Esophagus muscularis mucosa (tissue), 4 donors: ENCODE measurements at regions not wholly inside any gene's neighbourhood (a gene's known extent, or its start where the extent isn't known, plus 50 kb on each side); places are given as distances from the start of the nearest gene placed in this dataset.

ENCODE experiments used
- DNase-seq: peaks from one replicate; pipeline ENCODE4 v3.0.0-alpha.2; 2017; ENCODE audit errors: extremely low spot score
- H3K27ac ChIP-seq, 4 donors: fragments of 200-600 bp; sonication (generic); replicated peaks in 1 of 4; 1 replicate in 3 of 4; 2 replicates in 1 of 4; pipeline ENCODE4 v1.5.1; 2016 to 2019; ENCODE audit warnings: mild to moderate bottlenecking in 1 of 4
- H3K27me3 ChIP-seq, 4 donors: fragments of 200-600 bp; sonication (generic); one replicate each; pipeline versions ENCODE4 v1.5.1 to v1.6.0; 2016 to 2019
- H3K36me3 ChIP-seq, 4 donors: fragments of 200-600 bp; sonication (generic); one replicate each; pipeline ENCODE4 v1.5.1; 2016 to 2019
- H3K4me1 ChIP-seq, 4 donors: fragments of 200-600 bp; sonication (generic); one replicate each; pipeline ENCODE4 v1.5.1; 2016 to 2019
- H3K4me3 ChIP-seq, 4 donors: fragments of 200-600 bp; sonication (generic); 1 replicate in 2 of 4; 2 replicates in 2 of 4; pipeline ENCODE4 v1.5.1; 2016 to 2019; ENCODE audit warnings: mild to moderate bottlenecking in 4 of 4, moderate library complexity in 1 of 4
- H3K9me3 ChIP-seq, 4 donors: fragments of 200-600 bp; sonication (generic); 1 replicate in 3 of 4; 2 replicates in 1 of 4; pipeline ENCODE4 v1.5.1; 2016 to 2019
- EP300 ChIP-seq: sonication (generic); formaldehyde crosslinking; IDR thresholded peaks from one replicate; pipeline ENCODE4 v1.6.1; 2017; ENCODE audit warnings: antibody characterized with exemption
- POLR2A ChIP-seq: fragments of 450-650 bp; IDR thresholded peaks from one replicate; pipeline ENCODE4 v1.6.1; 2017; ENCODE audit warnings: antibody characterized with exemption, moderate library complexity, mild to moderate bottlenecking, low read depth
- POLR2AphosphoS5 ChIP-seq, 2 donors: sonication (generic); formaldehyde crosslinking; IDR thresholded peaks; one replicate each; pipeline ENCODE4 v1.6.1; 2017; ENCODE audit warnings: antibody characterized with exemption in 2 of 2
- WGBS: methylation state at CpG from one replicate; pipeline ENCODE4 v1.1.5; 2018; 5-methylcytosine and 5-hydroxymethylcytosine counted together
- intact Hi-C: fragments of 100-400 bp; cut with DNase I; formaldehyde crosslinking; loops from one replicate; pipeline ENCODE4 v1.15.1; 2023
- TF ChIP-seq, protein P1 (sequence below), 3 experiments: fragments of 200-600 bp in 2 of 3; fragments of 450-650 bp in 1 of 3; sonication (generic) in 2 of 3; IDR thresholded peaks; one replicate each; pipeline ENCODE4 v1.5.1; 2017 to 2019; ENCODE audit warnings: antibody characterized with exemption in 3 of 3, mild to moderate bottlenecking in 2 of 3, moderate library complexity in 1 of 3

DNA sequence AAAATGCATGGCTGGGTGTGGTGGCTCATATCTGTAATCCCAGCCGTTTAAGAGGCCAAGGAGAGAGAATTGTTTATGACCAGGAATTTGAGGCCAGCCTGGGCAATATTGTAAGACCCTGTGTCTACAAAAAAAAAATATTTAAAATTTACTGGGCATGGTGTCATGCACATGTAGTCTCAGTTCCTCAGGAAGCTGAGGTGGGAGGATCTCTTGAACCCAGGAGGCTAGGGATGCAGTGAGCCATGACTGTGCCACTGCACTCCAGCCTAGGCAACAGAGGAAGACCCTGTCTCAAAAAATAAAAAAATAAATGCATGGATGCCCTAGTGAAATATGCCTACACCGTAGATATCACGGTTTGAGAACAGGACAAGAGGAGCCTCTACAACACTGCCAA, 1331.2 kb upstream of the B3GALT2 start:
- H3K27ac ChIP-seq, result no peak overlapping the region
- no peaks in the 10 kb centered on the region for H3K4me1 ChIP-seq
- H3K36me3 ChIP-seq, result no peaks in the 10 kb centered on the region
- no peak for DNase-seq
- H3K9me3 ChIP-seq, result no peaks in the 10 kb centered on the region
- no peak overlapping the region for H3K4me3 ChIP-seq
- H3K27me3 ChIP-seq, result no peaks in the 10 kb centered on the region
- intact Hi-C loops, result no loop called here
- 87% methylated on average over 3 of the region's 3 CpGs for WGBS
- TF ChIP-seq POLR2A (no peak), EP300 (no peak), POLR2AphosphoS5 (IDR thresholded peaks at IDR 0.05) (no peak)
- TF ChIP-seq, protein P1, sequence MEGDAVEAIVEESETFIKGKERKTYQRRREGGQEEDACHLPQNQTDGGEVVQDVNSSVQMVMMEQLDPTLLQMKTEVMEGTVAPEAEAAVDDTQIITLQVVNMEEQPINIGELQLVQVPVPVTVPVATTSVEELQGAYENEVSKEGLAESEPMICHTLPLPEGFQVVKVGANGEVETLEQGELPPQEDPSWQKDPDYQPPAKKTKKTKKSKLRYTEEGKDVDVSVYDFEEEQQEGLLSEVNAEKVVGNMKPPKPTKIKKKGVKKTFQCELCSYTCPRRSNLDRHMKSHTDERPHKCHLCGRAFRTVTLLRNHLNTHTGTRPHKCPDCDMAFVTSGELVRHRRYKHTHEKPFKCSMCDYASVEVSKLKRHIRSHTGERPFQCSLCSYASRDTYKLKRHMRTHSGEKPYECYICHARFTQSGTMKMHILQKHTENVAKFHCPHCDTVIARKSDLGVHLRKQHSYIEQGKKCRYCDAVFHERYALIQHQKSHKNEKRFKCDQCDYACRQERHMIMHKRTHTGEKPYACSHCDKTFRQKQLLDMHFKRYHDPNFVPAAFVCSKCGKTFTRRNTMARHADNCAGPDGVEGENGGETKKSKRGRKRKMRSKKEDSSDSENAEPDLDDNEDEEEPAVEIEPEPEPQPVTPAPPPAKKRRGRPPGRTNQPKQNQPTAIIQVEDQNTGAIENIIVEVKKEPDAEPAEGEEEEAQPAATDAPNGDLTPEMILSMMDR (IDR thresholded peaks at IDR 0.05), result no peak

DNA sequence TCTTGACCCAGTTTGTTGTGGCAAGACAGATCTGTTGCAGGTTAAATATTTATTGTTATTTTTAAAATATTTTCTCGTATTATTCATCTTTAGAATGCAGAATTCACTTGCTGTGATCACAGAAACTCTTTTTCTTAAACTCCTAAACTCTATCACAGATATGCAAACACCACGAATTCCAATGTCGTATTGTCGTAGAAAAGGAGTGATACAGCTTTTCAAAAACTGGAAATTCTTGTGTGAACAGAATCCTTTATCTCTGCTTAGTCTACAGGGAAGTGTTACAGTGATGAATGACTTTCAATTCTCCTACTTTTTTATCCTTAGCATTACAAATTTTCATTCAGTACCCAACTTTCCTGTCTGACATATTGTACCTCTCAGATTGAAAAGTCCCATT, 1329.5 kb upstream of the B3GALT2 start:
- Histone ChIP-seq H3K4me3 (no peak overlapping the region), H3K27ac (no peak overlapping the region), H3K27me3 (no peaks in the 10 kb centered on the region), H3K4me1 (no peaks in the 10 kb centered on the region), H3K9me3 (no peaks in the 10 kb centered on the region), H3K36me3 (no peaks in the 10 kb centered on the region)
- TF ChIP-seq, protein P1 (IDR thresholded peaks at IDR 0.05), result no peak
- no peak for TF ChIP-seq POLR2A
- no peak for TF ChIP-seq POLR2AphosphoS5 (IDR thresholded peaks at IDR 0.05)
- no peak for TF ChIP-seq EP300
- WGBS, result 78% methylated on average over 4 of the region's 4 CpGs
- no peak for DNase-seq
- intact Hi-C loops, result no loop called here

DNA sequence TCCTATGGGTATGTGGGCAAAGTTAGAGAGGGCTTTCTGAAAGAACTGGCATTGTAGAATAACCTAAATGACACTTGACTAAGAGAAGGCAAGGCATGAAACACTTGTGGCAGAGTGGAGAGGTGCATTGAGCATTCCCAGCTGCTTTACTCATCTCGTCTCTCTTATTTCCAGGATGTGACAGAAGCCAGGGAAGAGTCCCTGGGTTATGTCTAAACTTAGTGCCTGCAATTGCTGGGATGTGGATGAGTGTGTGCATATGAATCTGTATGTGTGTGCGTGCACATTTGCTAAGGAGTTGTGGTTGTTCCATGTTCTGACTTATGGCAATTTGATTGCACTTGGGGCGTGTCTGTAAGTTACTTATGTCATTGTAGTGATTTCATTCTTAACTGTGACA, 1326.5 kb upstream of the B3GALT2 start:
- Histone ChIP-seq H3K4me1 (no peaks in the 10 kb centered on the region), H3K9me3 (peaks cover 0 to 5% (median 1%) of the 10 kb centered on the region in 4 donors), H3K4me3 (no peak overlapping the region), H3K27me3 (no peaks in the 10 kb centered on the region), H3K36me3 (no peaks in the 10 kb centered on the region), H3K27ac (no peak overlapping the region)
- whole genome bisulfite sequencing, result 51% methylated on average over 3 of the region's 3 CpGs
- no peak for DNase-seq
- TF ChIP-seq, protein P1 (IDR thresholded peaks at IDR 0.05), result no peak
- TF ChIP-seq POLR2A, result no peak
- no peak for TF ChIP-seq POLR2AphosphoS5 (IDR thresholded peaks at IDR 0.05)
- TF ChIP-seq EP300, result no peak
- intact Hi-C loops, result no loop called here

DNA sequence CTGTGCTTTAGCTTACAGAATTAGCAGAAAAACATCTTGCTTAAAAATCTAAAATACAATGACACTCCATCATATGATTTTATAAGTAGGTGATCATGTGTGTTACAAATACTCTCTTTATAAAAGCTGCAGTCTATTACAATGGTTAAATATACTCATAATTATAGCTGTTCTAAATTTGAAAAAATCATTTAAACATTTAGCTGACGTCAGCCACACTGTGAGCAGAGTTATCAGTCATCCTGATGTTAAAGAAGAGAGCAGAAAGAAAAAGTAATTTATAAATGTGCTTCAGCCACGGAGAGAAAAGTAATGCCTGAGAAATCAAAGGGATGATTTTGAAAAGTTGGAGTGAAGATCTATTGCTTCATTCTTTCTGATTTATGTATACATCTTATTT, 1325.9 kb upstream of the B3GALT2 start:
- Histone ChIP-seq H3K4me1 (no peaks in the 10 kb centered on the region), H3K36me3 (no peaks in the 10 kb centered on the region), H3K4me3 (no peak overlapping the region), H3K9me3 (peaks cover 0 to 5% (median 1%) of the 10 kb centered on the region in 4 donors), H3K27me3 (no peaks in the 10 kb centered on the region), H3K27ac (no peak overlapping the region)
- TF ChIP-seq POLR2AphosphoS5 (IDR thresholded peaks at IDR 0.05), result no peak
- TF ChIP-seq POLR2A, result no peak
- TF ChIP-seq EP300, result no peak
- TF ChIP-seq, protein P1 (IDR thresholded peaks at IDR 0.05), result no peak
- 34% methylated on average over 2 of the region's 2 CpGs for WGBS
- DNase-seq, result no peak
- intact Hi-C loops, result no loop called here

DNA sequence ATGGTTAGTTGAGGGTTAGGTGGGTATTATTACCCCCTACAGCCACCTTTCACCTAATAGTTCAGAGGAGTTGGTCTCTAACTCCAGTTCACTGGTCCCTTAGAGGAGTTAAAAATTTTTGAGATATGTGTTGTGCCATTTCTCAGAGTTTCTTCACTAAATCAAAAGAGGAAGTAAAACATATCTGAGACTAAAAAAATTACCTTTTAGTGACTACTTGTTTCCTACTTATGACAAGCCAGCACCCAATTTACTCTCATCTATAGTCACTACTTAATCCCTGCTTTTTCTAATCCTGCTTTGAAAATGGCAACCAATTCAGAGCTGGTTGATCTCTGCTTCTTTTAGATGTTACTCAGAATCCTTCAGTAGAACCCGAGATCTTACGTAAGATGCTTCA, 1316.8 kb upstream of the B3GALT2 start:
- 95% methylated on average over 2 of the region's 2 CpGs for WGBS
- Histone ChIP-seq H3K27ac (no peak overlapping the region), H3K4me3 (no peak overlapping the region), H3K36me3 (no peaks in the 10 kb centered on the region), H3K9me3 (no peaks in the 10 kb centered on the region), H3K4me1 (no peaks in the 10 kb centered on the region), H3K27me3 (no peaks in the 10 kb centered on the region)
- intact Hi-C loops, result no loop called here
- no peak for TF ChIP-seq POLR2AphosphoS5 (IDR thresholded peaks at IDR 0.05)
- TF ChIP-seq EP300, result no peak
- TF ChIP-seq, protein P1 (IDR thresholded peaks at IDR 0.05), result no peak
- TF ChIP-seq POLR2A, result no peak
- no peak for DNase-seq
